ENCODE measurements at regions not wholly inside any gene's neighbourhood (a gene's known extent, or its start where the extent isn't known, plus 50 kb on each side); places are given as distances from the start of the nearest gene placed in this dataset.

GRCh38 chr10:10164848-10165247, 852.8 kb upstream of the CELF2 start:
- TF ChIP-seq RAD21 (IDR thresholded peaks at IDR 0.05; ENCODE audit: low read depth) (no peak), MAX (IDR thresholded peaks at IDR 0.05) (no peak), NFIC (IDR thresholded peaks at IDR 0.05) (no peak), CREB1 (IDR thresholded peaks at IDR 0.05; ENCODE audit: low read depth) (no peak), EGR1 (IDR thresholded peaks at IDR 0.05) (no peak), REST (IDR thresholded peaks at IDR 0.05; ENCODE audit: low read depth) (no peak)
